MM.1S (cell line): ENCODE measurements at regions not wholly inside any gene's neighbourhood (a gene's known extent, or its start where the extent isn't known, plus 50 kb on each side); places are given as distances from the start of the nearest gene placed in this dataset.

Source experiments
- DNase-seq: peaks from one replicate; pipeline ENCODE4 v3.0.0-alpha.2; 2015
- H2AFZ ChIP-seq: fragments of 300-600 bp; sonication (generic); 2 replicates; pipeline ENCODE4 v1.6.0; 2016; ENCODE audit warnings: antibody characterized with exemption, low read length
- H3F3A ChIP-seq: fragments of 300-600 bp; sonication (generic); 2 replicates; pipeline ENCODE4 v1.6.1; 2016; ENCODE audit warnings: mild to moderate bottlenecking, antibody characterized with exemption, low read length, moderate library complexity, mixed read lengths; ENCODE audit not compliant: insufficient read depth
- H3K27ac ChIP-seq: fragments of 300-600 bp; sonication (generic); 2 replicates; pipeline ENCODE4 v1.5.1; 2016; ENCODE audit warnings: mild to moderate bottlenecking, low read length
- H3K27me3 ChIP-seq: fragments of 300-600 bp; sonication (generic); replicated peaks from 2 replicates; pipeline ENCODE4 v1.6.0; 2016; ENCODE audit warnings: low read length; ENCODE audit not compliant: insufficient read depth
- H3K36me3 ChIP-seq: fragments of 300-600 bp; sonication (generic); replicated peaks from 2 replicates; pipeline ENCODE4 v1.6.1; 2016; ENCODE audit warnings: mild to moderate bottlenecking, low read length, mixed read lengths; ENCODE audit not compliant: insufficient read depth
- H3K4me1 ChIP-seq: fragments of 300-600 bp; sonication (generic); 2 replicates; pipeline ENCODE4 v1.6.1; 2016; ENCODE audit warnings: low read length, mixed read lengths
- H3K4me2 ChIP-seq: fragments of 300-600 bp; sonication (generic); 2 replicates; pipeline ENCODE4 v1.6.0; 2016; ENCODE audit warnings: low read depth, low read length
- H3K4me3 ChIP-seq: fragments of 300-600 bp; sonication (generic); 2 replicates; pipeline ENCODE4 v1.5.1; 2016; ENCODE audit warnings: low read length, mixed read lengths
- H3K79me2 ChIP-seq: fragments of 300-600 bp; sonication (generic); 2 replicates; pipeline ENCODE4 v1.6.1; 2016; ENCODE audit warnings: mixed run types, low read length, mixed read lengths
- H3K9ac ChIP-seq: fragments of 300-600 bp; sonication (generic); 2 replicates; pipeline ENCODE4 v1.6.1; 2016; ENCODE audit warnings: low read length, mixed read lengths
- H3K9me2 ChIP-seq: fragments of 300-600 bp; sonication (generic); replicated peaks from 2 replicates; pipeline ENCODE4 v1.6.1; 2016; ENCODE audit warnings: mild to moderate bottlenecking, low read length, mixed read lengths; ENCODE audit not compliant: insufficient read depth
- H3K9me3 ChIP-seq: fragments of 300-600 bp; sonication (generic); replicated peaks from 2 replicates; pipeline ENCODE4 v1.6.1; 2016; ENCODE audit warnings: mild to moderate bottlenecking, low read length, mixed read lengths; ENCODE audit not compliant: insufficient read depth
- H4K20me1 ChIP-seq: fragments of 300-600 bp; sonication (generic); 2 replicates; pipeline ENCODE4 v1.6.1; 2016; ENCODE audit warnings: mild to moderate bottlenecking, low read length, moderate library complexity, mixed read lengths; ENCODE audit not compliant: insufficient read depth
- CTCF ChIP-seq: fragments of 300-600 bp; sonication (generic); IDR thresholded peaks from 2 replicates; pipeline ENCODE4 v1.5.1; 2016; ENCODE audit warnings: antibody characterized with exemption, low read length, mixed read lengths
- EZH2 ChIP-seq: fragments of 300-600 bp; sonication (generic); optimal IDR thresholded peaks from 2 replicates; pipeline ENCODE3; 2017; ENCODE audit warnings: low read depth, mild to moderate bottlenecking, antibody characterized with exemption, low read length, mixed read lengths
- EZH2phosphoT487 ChIP-seq: fragments of 300-600 bp; sonication (generic); IDR thresholded peaks from 2 replicates; pipeline ENCODE4 v1.6.1; 2018; ENCODE audit warnings: antibody characterized with exemption, low read length

- TF ChIP-seq EZH2phosphoT487, result no peak
- TF ChIP-seq EZH2, result no peak
- TF ChIP-seq CTCF, result no peak
- H3K4me2 ChIP-seq, result no peak overlapping the region
- no peak overlapping the region for H3K9ac ChIP-seq
- DNase-seq, result no peak
- no peak overlapping the region for H3K27ac ChIP-seq
- H3F3A ChIP-seq, result no peaks in the 10 kb centered on the region
- H2AFZ ChIP-seq, result no peak overlapping the region
- no peaks in the 10 kb centered on the region for H3K9me2 ChIP-seq
- H3K79me2 ChIP-seq, result no peaks in the 10 kb centered on the region
- H3K4me3 ChIP-seq, result no peak overlapping the region
- H4K20me1 ChIP-seq, result no peaks in the 10 kb centered on the region
- no peaks in the 10 kb centered on the region for H3K27me3 ChIP-seq
- no peaks in the 10 kb centered on the region for H3K4me1 ChIP-seq
- no peaks in the 10 kb centered on the region for H3K36me3 ChIP-seq
- no peaks in the 10 kb centered on the region for H3K9me3 ChIP-seq
Observed at GRCh38 chr7:91671245-91671644, 209.3 kb downstream of the MTERF1 start.

GRCh38 chr7:91674470-91674869 lies 206.0 kb downstream of the MTERF1 start:
- Histone ChIP-seq H3K9me3 (no peaks in the 10 kb centered on the region), H3K79me2 (no peaks in the 10 kb centered on the region), H3K36me3 (no peaks in the 10 kb centered on the region), H3K27ac (no peak overlapping the region), H3F3A (no peaks in the 10 kb centered on the region), H3K27me3 (no peaks in the 10 kb centered on the region), H3K4me1 (no peaks in the 10 kb centered on the region), H3K9me2 (no peaks in the 10 kb centered on the region), H3K4me3 (no peak overlapping the region), H2AFZ (no peak overlapping the region), H4K20me1 (no peaks in the 10 kb centered on the region), H3K4me2 (no peak overlapping the region), H3K9ac (no peak overlapping the region)
- TF ChIP-seq EZH2, result no peak
- no peak for TF ChIP-seq EZH2phosphoT487
- TF ChIP-seq CTCF, result no peak
- DNase-seq, result no peak

- DNase-seq, result no peak
- Histone ChIP-seq H3K9me3 (no peaks in the 10 kb centered on the region), H3K4me1 (no peaks in the 10 kb centered on the region), H3K36me3 (no peaks in the 10 kb centered on the region), H3F3A (no peaks in the 10 kb centered on the region), H3K9me2 (no peaks in the 10 kb centered on the region), H4K20me1 (no peaks in the 10 kb centered on the region), H3K4me2 (no peak overlapping the region), H3K9ac (no peak overlapping the region), H3K27ac (no peak overlapping the region), H3K79me2 (no peaks in the 10 kb centered on the region), H2AFZ (no peak overlapping the region), H3K27me3 (no peaks in the 10 kb centered on the region), H3K4me3 (no peak overlapping the region)
- no peak for TF ChIP-seq CTCF
- TF ChIP-seq EZH2phosphoT487, result no peak
- TF ChIP-seq EZH2, result no peak
Observed at GRCh38 chr7:91681718-91682117, 198.8 kb downstream of the MTERF1 start.

- H3K27ac ChIP-seq, result no peak overlapping the region
- no peaks in the 10 kb centered on the region for H3K9me2 ChIP-seq
- no peaks in the 10 kb centered on the region for H3F3A ChIP-seq
- no peak for DNase-seq
- no peaks in the 10 kb centered on the region for H3K9me3 ChIP-seq
- H3K4me3 ChIP-seq, result no peak overlapping the region
- H3K36me3 ChIP-seq, result no peaks in the 10 kb centered on the region
- H3K4me1 ChIP-seq, result no peaks in the 10 kb centered on the region
- no peak overlapping the region for H3K9ac ChIP-seq
- H3K27me3 ChIP-seq, result no peaks in the 10 kb centered on the region
- no peaks in the 10 kb centered on the region for H3K79me2 ChIP-seq
- TF ChIP-seq CTCF (no peak), EZH2 (no peak), EZH2phosphoT487 (no peak)
- no peak overlapping the region for H3K4me2 ChIP-seq
- no peak overlapping the region for H2AFZ ChIP-seq
- H4K20me1 ChIP-seq, result no peaks in the 10 kb centered on the region
Observed at GRCh38 chr7:91683823-91684222, 196.7 kb downstream of the MTERF1 start.
